H9 (cell line): ENCODE measurements at regions not wholly inside any gene's neighbourhood (a gene's known extent, or its start where the extent isn't known, plus 50 kb on each side); places are given as distances from the start of the nearest gene placed in this dataset.

Experiments used
- DNase-seq: peaks from one replicate; pipeline ENCODE4 v3.0.0-alpha.2; 2017
- H2AFZ ChIP-seq: one replicate; pipeline ENCODE4 v1.6.1; 2013; ENCODE audit warnings: mild to moderate bottlenecking, low read length, control low read depth, moderate library complexity
- H2AK5ac ChIP-seq: 2 replicates; pipeline ENCODE4 v1.6.1; 2013; ENCODE audit warnings: low read length, control low read depth, mixed read lengths; ENCODE audit not compliant: insufficient read length
- H2BK120ac ChIP-seq: one replicate; pipeline ENCODE4 v1.6.1; 2013; ENCODE audit warnings: low read depth, mild to moderate bottlenecking, low read length, control low read depth, inconsistent platforms; ENCODE audit not compliant: poor library complexity, severe bottlenecking
- H2BK12ac ChIP-seq: 2 replicates; pipeline ENCODE4 v1.6.1; 2013; ENCODE audit warnings: low read length, control low read depth, mixed read lengths, low read depth; ENCODE audit not compliant: insufficient read length
- H2BK15ac ChIP-seq: 2 replicates; pipeline ENCODE4 v1.6.1; 2013; ENCODE audit warnings: low read depth, low read length, control low read depth
- H2BK20ac ChIP-seq: one replicate; pipeline ENCODE4 v1.6.1; 2013; ENCODE audit warnings: low read depth, mild to moderate bottlenecking, low read length, control low read depth, inconsistent platforms; ENCODE audit not compliant: poor library complexity, severe bottlenecking
- H2BK5ac ChIP-seq: 2 replicates; pipeline ENCODE4 v1.6.1; 2013; ENCODE audit warnings: low read length, control low read depth, mixed read lengths; ENCODE audit not compliant: insufficient read length
- H3K14ac ChIP-seq: 2 replicates; pipeline ENCODE4 v1.6.1; 2013; ENCODE audit warnings: low read length, control low read depth; ENCODE audit not compliant: insufficient read depth
- H3K18ac ChIP-seq: 2 replicates; pipeline ENCODE4 v1.6.1; 2013; ENCODE audit warnings: low read depth, mild to moderate bottlenecking, mixed read lengths, low read length, control low read depth; ENCODE audit not compliant: insufficient read length
- H3K23ac ChIP-seq: 2 replicates; pipeline ENCODE4 v1.6.1; 2013; ENCODE audit warnings: low read length, control low read depth, mixed read lengths, low read depth; ENCODE audit not compliant: insufficient read length
- H3K23me2 ChIP-seq: 2 replicates; pipeline ENCODE4 v1.6.1; 2013; ENCODE audit warnings: low read depth, mild to moderate bottlenecking, mixed read lengths, low read length, control low read depth; ENCODE audit not compliant: insufficient read length, poor library complexity, severe bottlenecking
- H3K27ac ChIP-seq: 2 replicates; pipeline ENCODE4 v1.5.1; 2013; ENCODE audit warnings: low read length, control low read depth, mixed read lengths, low read depth; ENCODE audit not compliant: insufficient read length
- H3K27me3 ChIP-seq: 2 replicates; pipeline ENCODE4 v1.6.1; 2013; ENCODE audit warnings: low read length, control low read depth, inconsistent platforms; ENCODE audit not compliant: insufficient read depth
- H3K4ac ChIP-seq: 2 replicates; pipeline ENCODE4 v1.6.1; 2013; ENCODE audit warnings: low read depth, mild to moderate bottlenecking, control low read depth, inconsistent platforms, low read length, moderate library complexity
- H3K4me1 ChIP-seq: 2 replicates; pipeline ENCODE4 v1.6.1; 2013; ENCODE audit warnings: low read length, control low read depth, inconsistent platforms; ENCODE audit not compliant: insufficient read depth
- H3K4me2 ChIP-seq: 2 replicates; pipeline ENCODE4 v1.6.1; 2013; ENCODE audit warnings: low read length, control low read depth, mixed read lengths; ENCODE audit not compliant: insufficient read length, insufficient read depth
- H3K56ac ChIP-seq: 2 replicates; pipeline ENCODE4 v1.6.1; 2013; ENCODE audit warnings: low read depth, mild to moderate bottlenecking, mixed read lengths, low read length, control low read depth; ENCODE audit not compliant: insufficient read length
- H3K79me1 ChIP-seq: 2 replicates; pipeline ENCODE4 v1.6.1; 2013; ENCODE audit warnings: low read depth, mild to moderate bottlenecking, moderate library complexity, low read length, control low read depth, inconsistent platforms; ENCODE audit not compliant: insufficient read depth, poor library complexity, severe bottlenecking
- H3K79me2 ChIP-seq: 2 replicates; pipeline ENCODE4 v1.6.1; 2013; ENCODE audit warnings: low read length, control low read depth, inconsistent platforms; ENCODE audit not compliant: insufficient read depth
- H3K9ac ChIP-seq: 2 replicates; pipeline ENCODE4 v1.6.1; 2013; ENCODE audit warnings: low read length, control low read depth, mixed read lengths; ENCODE audit not compliant: insufficient read length; ENCODE audit errors: extremely low read depth
- H3K9me3 ChIP-seq: one replicate; pipeline ENCODE4 v1.6.1; 2013; ENCODE audit warnings: low read depth, low read length, inconsistent platforms; ENCODE audit not compliant: control insufficient read depth
- H3T11ph ChIP-seq: one replicate; pipeline ENCODE4 v1.6.1; 2013; ENCODE audit warnings: mild to moderate bottlenecking, low read length, control low read depth, inconsistent platforms
- H4K20me1 ChIP-seq: one replicate; pipeline ENCODE4 v1.6.1; 2013; ENCODE audit not compliant: control insufficient read depth, insufficient read length, insufficient read depth
- H4K5ac ChIP-seq: 2 replicates; pipeline ENCODE4 v1.6.1; 2013; ENCODE audit warnings: low read depth, mild to moderate bottlenecking, mixed read lengths, low read length, control low read depth; ENCODE audit not compliant: insufficient read length
- H4K8ac ChIP-seq: replicated peaks from 2 replicates; pipeline ENCODE4 v1.6.1; 2013; ENCODE audit warnings: low read length, control low read depth, mixed read lengths, low read depth; ENCODE audit not compliant: insufficient read length
- H4K91ac ChIP-seq: 2 replicates; pipeline ENCODE4 v1.6.1; 2013; ENCODE audit warnings: low read depth, mild to moderate bottlenecking, moderate library complexity, mixed read lengths, low read length, control low read depth; ENCODE audit not compliant: insufficient read length
- H3K27ac Mint-ChIP-seq, 3 experiments: 2 replicates in 2 of 3; 3 replicates in 1 of 3; pipeline ENCODE4 v1.8.0; 2020 to 2021; ENCODE audit warnings: mixed read lengths in 3 of 3, mild to moderate bottlenecking in 1 of 3, moderate library complexity in 1 of 3
- H3K27me3 Mint-ChIP-seq: 2 replicates; pipeline ENCODE4 v1.8.0; 2021; ENCODE audit warnings: low read depth, mild to moderate bottlenecking, moderate library complexity, mixed read lengths
- H3K36me3 Mint-ChIP-seq, 3 experiments: 2 replicates in 2 of 3; 3 replicates in 1 of 3; pipeline ENCODE4 v1.8.0; 2020 to 2021; ENCODE audit warnings: low read depth in 3 of 3, mixed read lengths in 3 of 3; ENCODE audit not compliant: insufficient read depth in 1 of 3
- H3K4me1 Mint-ChIP-seq, 2 experiments: 2 replicates each; pipeline ENCODE4 v1.8.0; 2020; ENCODE audit warnings: mixed read lengths in 2 of 2
- H3K4me3 Mint-ChIP-seq, 2 experiments: 2 replicates in 1 of 2; 3 replicates in 1 of 2; pipeline ENCODE4 v1.8.0; 2020 to 2021; ENCODE audit warnings: mild to moderate bottlenecking in 2 of 2, mixed read lengths in 2 of 2, moderate library complexity in 1 of 2
- H3K9me3 Mint-ChIP-seq, 2 experiments: 2 replicates in 1 of 2; 3 replicates in 1 of 2; pipeline ENCODE4 v1.8.0; 2020; ENCODE audit warnings: mild to moderate bottlenecking in 2 of 2, mixed read lengths in 2 of 2, moderate library complexity in 1 of 2
- WGBS: extraction: QIAGEN DNeasy Blood & Tissue Kit; methylation state at CpG from one replicate; pipeline ENCODE4 v1.1.7; 2013; ENCODE audit warnings: missing lambda C conversion rate, low lambda C conversion rate, mixed read lengths; ENCODE audit not compliant: insufficient read length; ENCODE audit errors: extremely low coverage; 5-methylcytosine and 5-hydroxymethylcytosine counted together
- TF ChIP-seq, protein P1 (sequence below): fragments of 200-600 bp; sonication (generic); conservative IDR thresholded peaks from 3 replicates; pipeline ENCODE4 v1.8.0; 2021; ENCODE audit warnings: antibody characterized with exemption, mild to moderate bottlenecking

- no peak overlapping the region for H2AFZ ChIP-seq
- no peaks in the 10 kb centered on the region for H3K79me1 ChIP-seq
- no peaks in the 10 kb centered on the region for H3K9me3 ChIP-seq
- H4K8ac ChIP-seq, result no peak overlapping the region
- no peak overlapping the region for H3K14ac ChIP-seq
- H3K27me3 ChIP-seq, result no peaks in the 10 kb centered on the region
- H3K27ac ChIP-seq, result no peak overlapping the region
- DNase-seq, result no peak
- H3K56ac ChIP-seq, result no peak overlapping the region
- no peaks in the 10 kb centered on the region for H3K27me3 Mint-ChIP-seq
- TF ChIP-seq, protein P1, sequence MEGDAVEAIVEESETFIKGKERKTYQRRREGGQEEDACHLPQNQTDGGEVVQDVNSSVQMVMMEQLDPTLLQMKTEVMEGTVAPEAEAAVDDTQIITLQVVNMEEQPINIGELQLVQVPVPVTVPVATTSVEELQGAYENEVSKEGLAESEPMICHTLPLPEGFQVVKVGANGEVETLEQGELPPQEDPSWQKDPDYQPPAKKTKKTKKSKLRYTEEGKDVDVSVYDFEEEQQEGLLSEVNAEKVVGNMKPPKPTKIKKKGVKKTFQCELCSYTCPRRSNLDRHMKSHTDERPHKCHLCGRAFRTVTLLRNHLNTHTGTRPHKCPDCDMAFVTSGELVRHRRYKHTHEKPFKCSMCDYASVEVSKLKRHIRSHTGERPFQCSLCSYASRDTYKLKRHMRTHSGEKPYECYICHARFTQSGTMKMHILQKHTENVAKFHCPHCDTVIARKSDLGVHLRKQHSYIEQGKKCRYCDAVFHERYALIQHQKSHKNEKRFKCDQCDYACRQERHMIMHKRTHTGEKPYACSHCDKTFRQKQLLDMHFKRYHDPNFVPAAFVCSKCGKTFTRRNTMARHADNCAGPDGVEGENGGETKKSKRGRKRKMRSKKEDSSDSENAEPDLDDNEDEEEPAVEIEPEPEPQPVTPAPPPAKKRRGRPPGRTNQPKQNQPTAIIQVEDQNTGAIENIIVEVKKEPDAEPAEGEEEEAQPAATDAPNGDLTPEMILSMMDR, result no peak
- no peaks in the 10 kb centered on the region for H3K9me3 Mint-ChIP-seq
- no peaks in the 10 kb centered on the region for H3K23me2 ChIP-seq
- no peak overlapping the region for H3K27ac Mint-ChIP-seq
- no peak overlapping the region for H2BK12ac ChIP-seq
- H4K91ac ChIP-seq, result no peak overlapping the region
- H3K4me1 Mint-ChIP-seq, result no peaks in the 10 kb centered on the region
- no peak overlapping the region for H3K4me3 Mint-ChIP-seq
- H3K23ac ChIP-seq, result no peak overlapping the region
- H2BK5ac ChIP-seq, result no peak overlapping the region
- H3K18ac ChIP-seq, result no peak overlapping the region
- no peak overlapping the region for H3K9ac ChIP-seq
- WGBS, result no CpG with 5 or more reads among the region's 4 CpGs
- no peak overlapping the region for H2BK120ac ChIP-seq
- no peak overlapping the region for H2BK15ac ChIP-seq
- H3K36me3 Mint-ChIP-seq, result no peaks in the 10 kb centered on the region
- H4K5ac ChIP-seq, result no peak overlapping the region
- H3K79me2 ChIP-seq, result no peaks in the 10 kb centered on the region
- no peak overlapping the region for H3T11ph ChIP-seq
- no peak overlapping the region for H3K4me2 ChIP-seq
- no peak overlapping the region for H2AK5ac ChIP-seq
- H2BK20ac ChIP-seq, result no peak overlapping the region
- no peak overlapping the region for H3K4ac ChIP-seq
- no peaks in the 10 kb centered on the region for H4K20me1 ChIP-seq
- no peaks in the 10 kb centered on the region for H3K4me1 ChIP-seq
Measured at GRCh38 chr18:41657189-41657588, 297.8 kb upstream of the PIK3C3 start.
